ENCODE measurements at regions not wholly inside any gene's neighbourhood (a gene's known extent, or its start where the extent isn't known, plus 50 kb on each side); places are given as distances from the start of the nearest gene placed in this dataset.

DNA sequence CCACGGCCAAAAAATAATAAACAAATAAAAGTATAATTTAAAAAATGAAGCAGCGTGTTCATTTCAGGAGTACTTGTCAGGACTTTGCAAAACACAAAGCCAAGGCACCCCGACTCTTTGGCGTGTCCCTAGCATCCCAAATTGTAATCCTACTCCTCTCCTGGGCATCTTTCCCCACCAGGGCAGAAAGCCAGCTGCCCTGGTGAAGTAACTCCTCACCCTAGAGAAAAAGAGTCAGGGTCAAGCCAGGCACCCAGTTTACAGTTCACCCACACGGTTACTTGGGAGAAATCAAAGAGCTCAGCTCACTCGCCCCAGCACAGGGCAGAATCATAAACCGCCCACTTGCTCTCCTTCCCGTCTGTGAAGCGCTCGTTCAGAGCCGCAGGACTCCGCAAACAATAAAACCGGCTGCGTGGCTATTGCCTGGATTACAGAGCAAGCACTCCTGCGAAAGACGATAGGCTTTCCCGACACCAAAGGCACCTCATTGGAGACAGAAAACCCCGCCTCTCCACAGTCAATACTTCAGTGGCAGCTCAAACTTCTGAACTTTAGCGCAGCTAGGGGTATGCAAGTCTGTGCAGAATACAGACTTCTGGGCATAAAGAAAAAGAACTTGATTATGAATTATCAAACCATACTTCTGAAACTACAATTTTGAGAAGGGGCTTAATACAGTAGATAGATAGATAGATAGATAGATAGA is 73.0 kb upstream of the NHSL1 start:
- H3K4me3 ChIP-seq (ENCODE audit: low read depth, low read length): peak overlapping the region; percentile 47
- POLR2A ChIA-PET: interaction anchor here (1.4 to 1.6 kb wide), 3 partner anchors 8 to 168 kb away, joined by 3 to 4 read pairs (median 3); partner anchors contain the start of gene HEBP2
- no peaks in the 10 kb centered on the region for H3K9me3 ChIP-seq (ENCODE audit: control insufficient read depth, insufficient read depth, low read depth, low read length)
- H3K36me3 ChIP-seq (ENCODE audit: control insufficient read depth in 2 of 2, insufficient read depth in 1 of 2, low read length in 2 of 2): no peaks in the 10 kb centered on the region
- CTCF ChIA-PET: interaction anchor here (0.9 to 4.8 kb wide), 3 partner anchors 18 to 194 kb away, joined by 3 to 40 read pairs (median 3); no protein-coding TSS in a partner anchor
- H3K4me1 ChIP-seq (ENCODE audit: control insufficient read depth, insufficient read depth, low read length): peaks cover 27% of the 10 kb centered on the region
- H3K27ac ChIP-seq (ENCODE audit: extremely low read depth, low read depth, low read length): peak overlapping the region; percentile 28; the same call in 1 of the 2 replicates
- TF ChIP-seq ZNF24 (tag by site-specific recombination; IDR thresholded peaks at IDR 0.05) (0 out of 2 replicates have a peak, but pooled peaks have one; percentile 24), KLF8 (tag by site-specific recombination; IDR thresholded peaks at IDR 0.05) (no peak), ZBTB48 (tag by site-specific recombination; IDR thresholded peaks at IDR 0.05) (peak; percentile 73; the same call in 1 of the 2 replicates), SP3 (tag by site-specific recombination; IDR thresholded peaks at IDR 0.05) (no peak), TRIM28 (IDR thresholded peaks at IDR 0.05; ENCODE audit: borderline replicate concordance, low read length) (peak; percentile 73), ZIC2 (tag by site-specific recombination; IDR thresholded peaks at IDR 0.05) (peak; percentile 80), KLF10 (tag by site-specific recombination; IDR thresholded peaks at IDR 0.05) (peak; percentile 87), KLF9 (tag by site-specific recombination; IDR thresholded peaks at IDR 0.05; ENCODE audit: low read depth) (no peak), ZBTB17 (tag by site-specific recombination; IDR thresholded peaks at IDR 0.05) (peak; percentile 99), ZSCAN30 (tag by site-specific recombination; IDR thresholded peaks at IDR 0.05) (peak; percentile 43; the same call in 1 of the 2 replicates), SP2 (tag by site-specific recombination; IDR thresholded peaks at IDR 0.05) (peak; percentile 73), ZNF335 (tag by site-specific recombination; conservative IDR thresholded peaks at IDR 0.05) (0 out of 2 replicates have a peak, but pooled peaks have one; percentile 16), ZEB2 (tag by site-specific recombination; IDR thresholded peaks at IDR 0.05) (peak; percentile 37; the same call in 1 of the 2 replicates), ZNF600 (tag by site-specific recombination; IDR thresholded peaks at IDR 0.05) (peak; percentile 79), ZNF366 (tag by site-specific recombination; conservative IDR thresholded peaks at IDR 0.05) (peak; percentile 49; the same call in 1 of the 2 replicates), ZNF2 (tag by site-specific recombination; IDR thresholded peaks at IDR 0.05) (0 out of 2 replicates have a peak, but pooled peaks have one; percentile 14), ZNF629 (tag by site-specific recombination; IDR thresholded peaks at IDR 0.05) (peak; percentile 57), ZNF843 (tag by site-specific recombination; IDR thresholded peaks at IDR 0.05) (peak; percentile 18; the same call in 1 of the 2 replicates), ZBTB20 (tag by site-specific recombination; IDR thresholded peaks at IDR 0.05) (peak; percentile 83), ZFHX2 (tag by site-specific recombination; conservative IDR thresholded peaks at IDR 0.05) (peak; percentile 96), ZNF660 (tag by site-specific recombination; IDR thresholded peaks at IDR 0.05) (peak; percentile 16; the same call in 1 of the 2 replicates), EGR2 (tag by site-specific recombination; IDR thresholded peaks at IDR 0.05; ENCODE audit: low read depth) (peak; percentile 95)
- TF ChIP-seq, protein P1, sequence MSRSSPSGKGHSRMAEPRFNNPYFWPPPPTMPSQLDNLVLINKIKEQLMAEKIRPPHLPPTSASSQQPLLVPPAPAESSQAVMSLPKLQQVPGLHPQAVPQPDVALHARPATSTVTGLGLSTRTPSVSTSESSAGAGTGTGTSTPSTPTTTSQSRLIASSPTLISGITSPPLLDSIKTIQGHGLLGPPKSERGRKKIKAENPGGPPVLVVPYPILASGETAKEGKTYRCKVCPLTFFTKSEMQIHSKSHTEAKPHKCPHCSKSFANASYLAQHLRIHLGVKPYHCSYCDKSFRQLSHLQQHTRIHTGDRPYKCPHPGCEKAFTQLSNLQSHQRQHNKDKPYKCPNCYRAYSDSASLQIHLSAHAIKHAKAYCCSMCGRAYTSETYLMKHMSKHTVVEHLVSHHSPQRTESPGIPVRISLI (tag by site-specific recombination; IDR thresholded peaks at IDR 0.05): no peak
- TF ChIP-seq, protein P2, sequence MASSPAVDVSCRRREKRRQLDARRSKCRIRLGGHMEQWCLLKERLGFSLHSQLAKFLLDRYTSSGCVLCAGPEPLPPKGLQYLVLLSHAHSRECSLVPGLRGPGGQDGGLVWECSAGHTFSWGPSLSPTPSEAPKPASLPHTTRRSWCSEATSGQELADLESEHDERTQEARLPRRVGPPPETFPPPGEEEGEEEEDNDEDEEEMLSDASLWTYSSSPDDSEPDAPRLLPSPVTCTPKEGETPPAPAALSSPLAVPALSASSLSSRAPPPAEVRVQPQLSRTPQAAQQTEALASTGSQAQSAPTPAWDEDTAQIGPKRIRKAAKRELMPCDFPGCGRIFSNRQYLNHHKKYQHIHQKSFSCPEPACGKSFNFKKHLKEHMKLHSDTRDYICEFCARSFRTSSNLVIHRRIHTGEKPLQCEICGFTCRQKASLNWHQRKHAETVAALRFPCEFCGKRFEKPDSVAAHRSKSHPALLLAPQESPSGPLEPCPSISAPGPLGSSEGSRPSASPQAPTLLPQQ (tag by site-specific recombination; IDR thresholded peaks at IDR 0.05): 0 out of 2 replicates have a peak, but pooled peaks have one; percentile 8
- TF ChIP-seq, protein P3, sequence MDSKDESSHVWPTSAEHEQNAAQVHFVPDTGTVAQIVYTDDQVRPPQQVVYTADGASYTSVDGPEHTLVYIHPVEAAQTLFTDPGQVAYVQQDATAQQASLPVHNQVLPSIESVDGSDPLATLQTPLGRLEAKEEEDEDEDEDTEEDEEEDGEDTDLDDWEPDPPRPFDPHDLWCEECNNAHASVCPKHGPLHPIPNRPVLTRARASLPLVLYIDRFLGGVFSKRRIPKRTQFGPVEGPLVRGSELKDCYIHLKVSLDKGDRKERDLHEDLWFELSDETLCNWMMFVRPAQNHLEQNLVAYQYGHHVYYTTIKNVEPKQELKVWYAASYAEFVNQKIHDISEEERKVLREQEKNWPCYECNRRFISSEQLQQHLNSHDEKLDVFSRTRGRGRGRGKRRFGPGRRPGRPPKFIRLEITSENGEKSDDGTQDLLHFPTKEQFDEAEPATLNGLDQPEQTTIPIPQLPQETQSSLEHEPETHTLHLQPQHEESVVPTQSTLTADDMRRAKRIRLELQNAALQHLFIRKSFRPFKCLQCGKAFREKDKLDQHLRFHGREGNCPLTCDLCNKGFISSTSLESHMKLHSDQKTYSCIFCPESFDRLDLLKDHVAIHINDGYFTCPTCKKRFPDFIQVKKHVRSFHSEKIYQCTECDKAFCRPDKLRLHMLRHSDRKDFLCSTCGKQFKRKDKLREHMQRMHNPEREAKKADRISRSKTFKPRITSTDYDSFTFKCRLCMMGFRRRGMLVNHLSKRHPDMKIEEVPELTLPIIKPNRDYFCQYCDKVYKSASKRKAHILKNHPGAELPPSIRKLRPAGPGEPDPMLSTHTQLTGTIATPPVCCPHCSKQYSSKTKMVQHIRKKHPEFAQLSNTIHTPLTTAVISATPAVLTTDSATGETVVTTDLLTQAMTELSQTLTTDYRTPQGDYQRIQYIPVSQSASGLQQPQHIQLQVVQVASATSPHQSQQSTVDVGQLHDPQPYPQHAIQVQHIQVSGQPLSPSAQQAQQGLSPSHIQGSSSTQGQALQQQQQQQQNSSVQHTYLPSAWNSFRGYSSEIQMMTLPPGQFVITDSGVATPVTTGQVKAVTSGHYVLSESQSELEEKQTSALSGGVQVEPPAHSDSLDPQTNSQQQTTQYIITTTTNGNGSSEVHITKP (tag by site-specific recombination; IDR thresholded peaks at IDR 0.05): peak; percentile 96
- TF ChIP-seq, protein P4, sequence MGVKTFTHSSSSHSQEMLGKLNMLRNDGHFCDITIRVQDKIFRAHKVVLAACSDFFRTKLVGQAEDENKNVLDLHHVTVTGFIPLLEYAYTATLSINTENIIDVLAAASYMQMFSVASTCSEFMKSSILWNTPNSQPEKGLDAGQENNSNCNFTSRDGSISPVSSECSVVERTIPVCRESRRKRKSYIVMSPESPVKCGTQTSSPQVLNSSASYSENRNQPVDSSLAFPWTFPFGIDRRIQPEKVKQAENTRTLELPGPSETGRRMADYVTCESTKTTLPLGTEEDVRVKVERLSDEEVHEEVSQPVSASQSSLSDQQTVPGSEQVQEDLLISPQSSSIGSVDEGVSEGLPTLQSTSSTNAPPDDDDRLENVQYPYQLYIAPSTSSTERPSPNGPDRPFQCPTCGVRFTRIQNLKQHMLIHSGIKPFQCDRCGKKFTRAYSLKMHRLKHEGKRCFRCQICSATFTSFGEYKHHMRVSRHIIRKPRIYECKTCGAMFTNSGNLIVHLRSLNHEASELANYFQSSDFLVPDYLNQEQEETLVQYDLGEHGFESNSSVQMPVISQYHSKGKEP (tag by site-specific recombination; IDR thresholded peaks at IDR 0.05): no peak
- TF ChIP-seq, protein P5, sequence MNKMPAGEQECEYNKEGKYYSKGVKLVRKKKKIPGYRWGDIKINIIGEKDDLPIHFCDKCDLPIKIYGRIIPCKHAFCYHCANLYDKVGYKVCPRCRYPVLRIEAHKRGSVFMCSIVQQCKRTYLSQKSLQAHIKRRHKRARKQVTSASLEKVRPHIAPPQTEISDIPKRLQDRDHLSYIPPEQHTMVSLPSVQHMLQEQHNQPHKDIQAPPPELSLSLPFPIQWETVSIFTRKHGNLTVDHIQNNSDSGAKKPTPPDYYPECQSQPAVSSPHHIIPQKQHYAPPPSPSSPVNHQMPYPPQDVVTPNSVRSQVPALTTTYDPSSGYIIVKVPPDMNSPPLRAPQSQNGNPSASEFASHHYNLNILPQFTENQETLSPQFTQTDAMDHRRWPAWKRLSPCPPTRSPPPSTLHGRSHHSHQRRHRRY (tag by site-specific recombination; IDR thresholded peaks at IDR 0.05): no peak
- TF ChIP-seq, protein P6, sequence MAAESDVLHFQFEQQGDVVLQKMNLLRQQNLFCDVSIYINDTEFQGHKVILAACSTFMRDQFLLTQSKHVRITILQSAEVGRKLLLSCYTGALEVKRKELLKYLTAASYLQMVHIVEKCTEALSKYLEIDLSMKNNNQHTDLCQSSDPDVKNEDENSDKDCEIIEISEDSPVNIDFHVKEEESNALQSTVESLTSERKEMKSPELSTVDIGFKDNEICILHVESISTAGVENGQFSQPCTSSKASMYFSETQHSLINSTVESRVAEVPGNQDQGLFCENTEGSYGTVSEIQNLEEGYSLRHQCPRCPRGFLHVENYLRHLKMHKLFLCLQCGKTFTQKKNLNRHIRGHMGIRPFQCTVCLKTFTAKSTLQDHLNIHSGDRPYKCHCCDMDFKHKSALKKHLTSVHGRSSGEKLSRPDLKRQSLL (tag by site-specific recombination; IDR thresholded peaks at IDR 0.05): peak; percentile 51; the same call in 1 of the 2 replicates

Measured in HEK293 (cell line).